Right kidney (tissue), 1 donor: ENCODE measurements at regions not wholly inside any gene's neighbourhood (a gene's known extent, or its start where the extent isn't known, plus 50 kb on each side); places are given as distances from the start of the nearest gene placed in this dataset.
"Not testable (repeated sequence)": the region's sequence is repeated elsewhere in the genome, so short reads cannot be mapped to it uniquely, and the experiment has no call there.

Experiments
- DNase-seq: peaks from one replicate; pipeline ENCODE4 v3.0.0-alpha.2; 2016

- not testable (repeated sequence) for DNase-seq
Observed at GRCh38 chr2:242109819-242110218, 240.3 kb downstream of the RTP5 start.

- not testable (repeated sequence) for DNase-seq
Observed at GRCh38 chr2:242111954-242112353, 242.4 kb downstream of the RTP5 start.

DNA sequence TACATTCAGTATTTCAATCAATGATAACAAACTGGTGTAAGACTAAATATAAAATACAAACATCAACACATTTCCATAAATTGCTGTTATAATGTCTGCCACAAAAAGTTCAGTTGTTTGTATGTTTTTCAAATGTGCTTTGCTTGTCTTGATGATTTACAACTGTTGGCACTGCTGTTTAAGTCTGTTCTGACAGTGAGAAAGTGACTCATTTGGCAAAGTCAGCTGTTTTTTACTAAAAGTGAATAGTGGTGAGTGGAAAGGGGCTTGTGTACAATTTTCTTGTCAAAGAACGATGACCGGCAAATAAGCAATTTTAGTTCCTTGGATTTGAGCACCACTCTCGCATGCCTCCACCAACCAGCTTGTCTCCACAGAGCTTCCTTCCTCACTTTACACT lies 244.0 kb downstream of the RTP5 start:
- DNase-seq: not testable (repeated sequence)

DNA sequence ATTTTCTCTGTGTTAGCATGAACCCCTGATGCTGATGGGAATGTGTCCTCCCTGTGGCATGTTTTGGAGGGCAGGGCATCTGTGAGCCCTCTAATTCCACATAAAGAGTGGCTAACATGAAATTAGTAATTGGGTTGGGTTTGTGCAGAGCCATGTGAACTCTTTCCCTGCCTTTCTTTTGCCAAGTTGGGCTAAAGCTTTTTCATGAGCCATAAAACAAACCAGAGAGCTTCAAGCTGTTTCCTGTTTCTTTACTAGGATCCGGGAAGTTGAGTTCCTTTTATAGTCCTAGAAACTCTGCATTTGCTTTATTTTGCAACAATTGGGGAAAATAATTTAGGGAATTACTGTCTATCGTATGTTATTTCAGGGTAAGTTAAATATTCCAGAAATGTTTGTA lies 247.1 kb downstream of the RTP5 start:
- not testable (repeated sequence) for DNase-seq

- not testable (repeated sequence) for DNase-seq
Observed at GRCh38 chr2:242117305-242117704, 247.8 kb downstream of the RTP5 start.

DNA sequence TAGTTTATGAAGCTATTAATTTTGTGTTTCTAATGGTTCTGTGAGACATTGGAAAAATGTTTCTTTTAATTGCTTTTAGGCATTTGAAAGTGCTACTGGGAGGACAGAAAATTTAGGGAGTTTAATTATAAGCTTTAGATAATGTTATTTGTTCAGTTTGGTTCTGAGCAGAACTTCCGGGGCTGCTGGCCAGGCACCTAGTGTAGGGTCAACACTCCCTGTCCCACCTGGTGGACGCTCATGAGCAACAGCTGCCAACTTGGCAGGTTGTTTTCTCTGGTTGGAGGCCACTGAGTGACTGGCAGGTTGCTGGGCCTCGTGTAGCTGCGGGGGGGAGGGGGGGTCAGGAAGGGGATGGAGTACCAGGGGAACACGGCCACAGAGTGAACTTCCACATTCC lies 250.2 kb downstream of the RTP5 start:
- not testable (repeated sequence) for DNase-seq

- DNase-seq: not testable (repeated sequence)
Observed at GRCh38 chr2:242130682-242131081, 261.2 kb downstream of the RTP5 start.

DNA sequence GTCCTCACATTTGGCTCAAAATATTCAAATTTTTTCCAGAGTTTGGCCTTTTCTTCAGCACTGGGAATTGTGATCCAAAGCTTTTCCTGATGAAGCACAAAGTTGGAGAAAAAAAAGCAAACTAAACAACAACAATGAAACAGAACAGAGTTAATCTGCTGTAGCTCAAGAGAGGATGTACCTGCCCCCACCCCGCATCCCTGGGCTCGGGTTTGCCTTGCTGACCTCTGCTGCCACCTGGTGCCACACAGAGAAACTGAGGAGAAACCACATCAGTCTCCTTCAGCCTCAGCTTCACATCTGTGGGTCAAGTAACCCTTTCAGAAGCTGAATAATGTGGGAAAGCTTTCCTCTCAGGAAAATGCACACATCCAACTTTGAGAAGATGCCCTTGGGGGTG lies 290.4 kb downstream of the RTP5 start:
- not testable (repeated sequence) for DNase-seq

- DNase-seq: not testable (repeated sequence)
Observed at GRCh38 chr2:242165115-242165514, 295.6 kb downstream of the RTP5 start.

DNA sequence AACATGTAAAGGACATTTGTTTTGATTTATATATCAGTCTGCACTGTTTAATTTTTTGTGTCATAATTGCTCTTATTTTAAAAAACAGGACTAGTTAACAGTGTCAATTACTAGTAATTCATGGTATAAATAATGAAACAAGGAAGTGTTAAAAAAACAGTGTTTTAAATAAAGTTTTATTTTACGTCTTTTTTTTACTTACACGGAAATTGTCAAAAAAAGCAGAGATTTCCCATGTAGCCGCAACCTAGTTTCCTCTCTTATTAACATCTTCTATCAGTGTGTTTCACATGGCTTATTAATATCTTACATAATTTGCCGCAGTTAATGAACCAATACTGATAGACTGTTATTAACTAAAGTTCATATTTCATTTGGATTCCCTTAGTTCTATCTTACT lies 301.8 kb downstream of the RTP5 start:
- DNase-seq: not testable (repeated sequence)
